ENCODE measurements at regions not wholly inside any gene's neighbourhood (a gene's known extent, or its start where the extent isn't known, plus 50 kb on each side); places are given as distances from the start of the nearest gene placed in this dataset.
"Not testable (repeated sequence)": the region's sequence is repeated elsewhere in the genome, so short reads cannot be mapped to it uniquely, and the experiment has no call there.

DNA sequence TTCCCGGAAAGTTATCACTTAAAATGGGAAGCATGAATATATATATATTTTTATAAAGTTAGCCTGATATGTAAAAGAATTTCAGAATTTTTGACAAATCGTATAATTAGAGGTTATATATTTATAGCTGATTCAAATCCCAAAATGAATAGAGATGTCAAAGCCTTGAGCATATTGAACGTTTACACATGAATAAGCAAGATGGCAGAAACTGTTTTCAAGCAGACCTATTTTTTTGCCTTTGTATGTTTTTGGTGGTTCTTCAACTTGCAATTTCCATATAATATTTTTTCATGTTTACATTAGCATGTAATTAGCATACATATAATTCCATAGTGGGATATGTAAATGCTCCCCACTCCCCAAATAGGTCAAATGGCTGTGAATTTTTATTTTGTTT is 189.9 kb downstream of the PRL start:
- no peak for DNase-seq (ENCODE audit: low read depth)

DNA sequence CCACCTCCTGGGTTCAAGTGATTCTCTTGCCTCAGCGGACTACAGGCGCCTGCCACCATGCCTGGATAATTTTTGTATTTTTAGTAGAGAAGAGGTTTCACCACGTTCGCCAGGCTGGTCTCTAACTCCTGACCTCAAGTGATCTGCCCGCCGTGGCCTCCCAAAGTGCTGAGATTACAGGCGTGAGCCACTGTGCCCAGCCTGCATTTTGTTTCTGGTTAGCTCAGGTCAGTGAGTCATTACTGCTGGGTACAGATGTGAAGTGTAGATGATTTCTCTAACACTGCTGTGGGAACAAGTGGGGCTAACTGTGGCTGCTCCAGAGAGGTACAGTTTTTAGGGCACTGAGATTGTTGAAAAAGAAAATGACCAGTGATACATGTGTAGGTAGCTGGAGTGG is 188.6 kb downstream of the PRL start:
- DNase-seq (ENCODE audit: low read depth), result no peak

DNA sequence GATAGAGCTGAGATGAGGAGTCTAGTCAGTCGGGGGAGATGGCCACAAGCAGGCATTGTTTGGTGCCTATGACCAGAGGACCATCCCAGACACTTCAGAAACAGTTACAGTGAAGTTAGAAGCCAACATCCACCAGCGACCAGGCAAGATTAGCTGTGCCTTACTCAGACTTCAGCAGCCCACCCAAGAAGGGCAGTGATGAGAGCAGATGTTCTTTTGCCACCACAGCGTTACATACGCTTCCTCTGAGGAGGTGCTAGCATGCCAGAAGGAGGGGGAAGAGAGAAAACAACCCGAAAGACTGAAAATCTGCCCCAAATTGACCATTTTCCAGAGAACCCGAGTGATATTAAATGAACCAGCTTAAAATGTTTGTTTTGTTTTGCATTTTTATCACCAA is 186.8 kb downstream of the PRL start:
- DNase-seq (ENCODE audit: low read depth), result no peak

DNA sequence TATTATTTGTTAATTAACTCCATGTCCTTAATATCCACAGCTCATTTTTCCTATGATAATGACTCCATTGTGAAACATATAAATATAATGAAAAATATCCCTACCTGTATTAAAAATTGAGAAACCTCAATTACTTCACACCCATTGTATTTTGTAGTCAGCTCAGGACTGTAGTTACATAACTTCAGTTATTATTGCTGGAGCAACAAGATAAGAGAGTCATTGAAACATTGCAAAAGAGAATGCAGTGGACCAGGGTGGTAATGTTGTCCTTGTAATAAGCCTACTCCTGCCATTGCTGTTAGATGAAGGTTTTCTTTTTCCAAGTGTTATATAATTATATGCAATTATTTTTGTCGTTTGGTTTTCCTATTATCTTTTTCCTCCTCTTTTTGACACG is 184.4 kb downstream of the PRL start:
- DNase-seq (ENCODE audit: low read depth), result no peak

- peak; percentile 26 for DNase-seq (ENCODE audit: low read depth)
These were observed 183.6 kb downstream of the PRL start for GRCh38 chr6:22113026-22113766.

DNA sequence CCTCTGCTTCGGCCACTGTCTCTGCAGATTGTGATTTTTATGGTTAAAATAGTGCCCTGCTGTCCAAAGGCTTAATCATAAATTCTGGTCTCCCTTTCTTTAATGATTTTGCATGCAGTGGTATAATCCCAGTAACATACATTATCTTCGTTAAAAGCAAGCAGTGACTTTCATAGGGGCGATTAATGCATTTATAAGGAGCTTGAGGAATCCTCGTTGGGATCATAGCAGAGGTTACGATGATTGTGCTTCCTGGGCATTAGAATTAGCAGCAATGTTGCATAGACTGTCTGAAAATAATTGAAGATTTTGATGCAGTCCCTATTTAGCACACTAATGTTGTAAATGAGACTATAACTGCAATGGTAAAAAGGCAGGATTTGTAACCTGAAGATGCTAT is 181.3 kb downstream of the PRL start:
- DNase-seq (ENCODE audit: low read depth), result no peak

GRCh38 chr6:22117631-22118030 is 179.2 kb downstream of the PRL start:
- no peak for DNase-seq (ENCODE audit: low read depth)

DNA sequence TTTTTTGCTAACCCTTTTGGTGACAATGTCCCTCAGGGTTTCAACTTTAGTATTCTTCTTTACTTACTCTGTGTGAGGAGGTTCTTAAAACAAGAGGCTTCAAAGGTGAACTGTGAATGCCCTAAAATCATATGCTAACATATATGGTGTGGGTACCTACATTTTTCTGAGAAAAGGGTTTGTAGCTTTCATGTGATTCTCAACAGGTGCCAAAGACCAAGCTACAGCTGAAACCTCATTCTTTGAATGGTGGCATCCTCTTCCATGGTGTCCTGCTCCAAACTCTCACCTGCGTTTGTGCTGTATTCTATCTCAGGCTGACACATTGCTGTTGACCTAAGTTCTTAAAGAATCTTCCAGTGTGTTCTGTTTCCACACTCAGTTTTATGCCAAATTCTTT is 177.3 kb downstream of the PRL start:
- DNase-seq (ENCODE audit: low read depth), result no peak

DNA sequence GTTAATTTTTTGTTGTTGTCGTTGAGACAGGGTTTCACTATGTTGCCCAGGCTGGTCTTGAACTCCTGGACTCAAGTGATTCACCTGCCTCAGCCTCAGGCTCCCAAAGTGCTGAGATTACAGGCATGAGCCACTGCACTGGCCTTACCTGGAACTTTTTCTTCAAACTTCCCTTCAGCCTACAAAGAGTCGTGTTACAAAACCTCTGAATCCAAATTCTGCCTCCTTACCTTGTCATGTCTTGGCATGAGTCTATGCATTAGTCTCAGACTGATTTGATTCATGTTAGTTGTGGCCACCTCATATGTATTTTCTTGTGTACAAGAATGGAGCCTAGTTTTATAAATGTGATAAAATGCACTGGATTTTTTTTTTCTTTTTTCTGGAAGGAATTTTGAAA is 172.1 kb downstream of the PRL start:
- no peak for DNase-seq (ENCODE audit: low read depth)

GRCh38 chr6:22126910-22127309 is 169.9 kb downstream of the PRL start:
- no peak for DNase-seq (ENCODE audit: low read depth)

- DNase-seq (ENCODE audit: low read depth), result no peak
These were observed 167.1 kb downstream of the PRL start for GRCh38 chr6:22129751-22130150.

DNA sequence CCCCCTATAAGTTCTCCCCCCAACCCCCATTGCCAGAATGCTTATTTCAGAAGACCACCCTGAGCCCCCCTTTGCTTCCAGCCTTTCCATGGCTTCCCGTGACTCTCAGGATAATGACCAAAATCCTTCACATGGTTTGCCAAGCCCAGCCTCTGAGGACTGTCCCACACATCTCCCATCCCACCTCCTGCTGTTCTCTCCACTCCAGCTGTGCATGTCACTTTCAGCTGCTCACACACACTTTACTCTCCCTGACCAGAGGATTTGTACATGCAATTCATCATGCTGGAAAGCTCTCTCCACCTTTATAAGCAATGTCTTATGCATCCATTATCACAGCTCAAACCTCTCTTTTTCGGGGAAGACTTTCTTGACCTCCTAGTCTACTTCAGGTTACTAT is 164.2 kb downstream of the PRL start:
- DNase-seq (ENCODE audit: low read depth), result no peak

- no peak for DNase-seq (ENCODE audit: low read depth)
These were observed 163.5 kb downstream of the PRL start for GRCh38 chr6:22133357-22133756.

DNA sequence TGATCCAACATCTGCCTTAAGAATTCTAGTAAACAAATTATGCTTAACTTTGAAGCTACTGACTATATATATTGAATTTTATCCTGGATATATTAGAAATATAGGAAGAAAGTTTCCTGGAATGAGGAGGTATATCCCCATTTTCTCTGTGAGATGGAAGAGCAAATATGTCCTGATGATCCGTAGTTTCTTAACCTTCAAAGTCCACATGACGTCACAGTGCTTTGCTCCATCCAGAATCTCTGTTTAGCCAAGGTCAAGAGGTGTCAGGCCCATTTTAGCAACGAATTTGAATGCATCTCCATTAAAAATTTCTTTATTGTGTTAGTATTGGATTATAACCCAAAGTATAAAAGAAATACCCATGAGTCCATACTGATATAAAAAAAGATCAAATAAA is 162.5 kb downstream of the PRL start:
- no peak for DNase-seq (ENCODE audit: low read depth)

DNA sequence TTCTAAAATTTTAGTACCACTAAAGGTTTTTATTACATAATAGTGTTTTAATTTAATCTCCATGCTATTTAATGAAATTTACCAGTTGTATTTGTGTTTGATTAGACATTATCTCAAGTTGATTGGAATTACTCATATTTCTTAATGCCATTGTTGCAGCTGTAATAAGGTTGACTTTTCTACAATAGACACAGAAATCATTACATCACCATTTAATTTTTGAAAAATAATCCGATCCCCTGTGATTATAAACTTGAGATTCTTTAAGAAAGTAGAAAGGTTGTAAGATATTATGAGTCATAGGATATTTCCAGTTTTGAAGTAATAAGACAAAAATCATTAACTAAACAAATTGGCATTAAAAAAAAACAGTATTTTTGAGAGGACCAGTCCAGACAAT is 161.4 kb downstream of the PRL start:
- no peak for DNase-seq (ENCODE audit: low read depth)

DNA sequence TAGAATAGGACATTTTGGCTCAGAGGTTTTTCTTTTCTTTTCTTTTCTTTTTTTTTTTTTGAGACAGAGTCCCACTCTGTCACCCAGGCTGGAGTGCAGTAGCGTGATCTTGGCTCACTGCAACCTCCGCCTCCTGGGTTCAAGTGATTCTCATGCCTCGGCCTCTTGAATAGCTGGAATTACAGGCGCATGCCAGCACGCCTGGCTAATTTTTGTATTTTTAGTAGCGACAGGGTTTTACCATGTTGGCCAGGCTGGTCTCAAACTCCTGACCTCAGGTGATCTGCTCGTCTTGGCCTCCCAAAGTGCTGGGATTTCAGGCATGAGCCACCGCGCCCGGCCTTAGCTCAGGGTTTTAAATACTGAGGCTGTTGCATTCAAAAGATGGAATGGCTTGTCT is 156.1 kb downstream of the PRL start:
- DNase-seq (ENCODE audit: low read depth), result not testable (repeated sequence)

DNA sequence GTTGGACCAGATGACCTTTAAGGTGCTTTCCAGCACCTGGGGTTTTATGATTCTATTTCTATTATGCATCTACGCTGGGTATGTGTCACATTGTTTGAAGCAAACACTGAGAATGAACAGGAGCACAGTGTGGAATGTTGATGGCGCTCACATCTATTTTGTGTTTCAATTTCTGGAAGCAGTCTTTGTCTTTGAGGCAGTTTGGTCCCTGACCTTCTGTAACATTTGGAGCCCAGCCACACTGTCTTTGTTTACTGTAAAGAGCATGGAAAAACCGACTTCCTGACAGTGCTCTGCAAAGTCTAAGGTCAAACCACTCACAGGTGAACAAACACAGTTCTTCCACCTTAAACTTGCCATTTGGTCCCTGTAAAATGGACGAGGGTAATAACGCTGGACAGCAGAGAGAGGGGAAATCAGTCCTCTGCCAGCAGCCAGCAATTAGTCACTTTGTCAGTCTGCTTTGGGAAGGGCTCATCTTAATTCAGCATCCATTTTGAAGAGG is 155.5 kb downstream of the PRL start:
- no peak for DNase-seq (ENCODE audit: low read depth)

DNA sequence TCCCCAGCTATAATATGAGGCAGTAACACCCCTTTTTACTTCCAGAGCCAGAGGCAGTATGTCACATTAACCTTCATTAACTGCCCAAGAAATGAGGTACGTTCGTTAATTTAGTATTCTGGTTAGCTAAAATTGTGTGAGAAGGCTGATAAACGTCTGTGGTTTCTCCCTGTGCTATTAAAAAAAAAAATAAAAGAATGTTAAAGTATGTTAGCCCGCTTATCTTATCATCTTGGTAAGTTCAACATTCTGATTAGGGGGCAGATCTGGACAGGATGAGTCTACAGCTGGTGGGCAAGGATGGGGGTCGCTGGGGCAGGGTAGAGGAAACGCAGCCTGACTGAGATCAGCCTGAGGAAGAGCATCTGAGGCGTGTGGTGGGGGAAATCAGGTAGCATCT is 154.0 kb downstream of the PRL start:
- no peak for DNase-seq (ENCODE audit: low read depth)

GRCh38 chr6:22145376-22145775 is 151.5 kb downstream of the PRL start:
- no peak for DNase-seq (ENCODE audit: low read depth)

GRCh38 chr6:22145823-22146677 is 150.8 kb downstream of the PRL start:
- DNase-seq (ENCODE audit: low read depth), result no peak

GRCh38 chr6:22146678-22146930 is 150.2 kb downstream of the PRL start:
- no peak for DNase-seq (ENCODE audit: low read depth)

GRCh38 chr6:22146931-22147701 is 149.7 kb downstream of the PRL start:
- no peak for DNase-seq (ENCODE audit: low read depth)

Data from HS-27A (cell line).